Astrocyte (in vitro differentiated cells and primary cell): ENCODE measurements at regions not wholly inside any gene's neighbourhood (a gene's known extent, or its start where the extent isn't known, plus 50 kb on each side); places are given as distances from the start of the nearest gene placed in this dataset.

Experiments
- DNase-seq: peaks from one replicate; pipeline ENCODE4 v3.0.0-alpha.2; 2010; ENCODE audit warnings: low read depth
- FAIRE-seq: peaks from 2 replicates; lab custom pipeline; 2011; peaks lifted over from hg19 to GRCh38; lab: Jason Lieb, UNC
- H2AFZ ChIP-seq: 2 replicates; pipeline ENCODE4 v1.6.0; 2012; ENCODE audit warnings: low read depth, low read length, inconsistent platforms
- H3K27ac ChIP-seq: 2 replicates; pipeline ENCODE4 v1.5.1; 2011; ENCODE audit warnings: low read depth, low read length, inconsistent platforms
- H3K27me3 ChIP-seq: 2 replicates; pipeline ENCODE4 v1.6.0; 2011; ENCODE audit warnings: low read length, inconsistent platforms; ENCODE audit not compliant: insufficient read depth
- H3K36me3 ChIP-seq: 2 replicates; pipeline ENCODE4 v1.5.1; 2011; ENCODE audit warnings: low read length, inconsistent platforms; ENCODE audit not compliant: insufficient read depth
- H3K4me1 ChIP-seq: 2 replicates; pipeline ENCODE4 v1.5.1; 2011; ENCODE audit warnings: low read length, inconsistent platforms; ENCODE audit not compliant: insufficient read depth
- H3K4me2 ChIP-seq: 2 replicates; pipeline ENCODE4 v1.6.0; 2012; ENCODE audit warnings: low read length, inconsistent platforms
- H3K4me3 ChIP-seq: 2 replicates; pipeline ENCODE4 v1.5.1; 2011; ENCODE audit warnings: low read depth, mild to moderate bottlenecking, low read length, inconsistent platforms; ENCODE audit not compliant: insufficient read depth
- H3K79me2 ChIP-seq: 2 replicates; pipeline ENCODE4 v1.6.0; 2012; ENCODE audit warnings: mild to moderate bottlenecking, low read length, inconsistent platforms; ENCODE audit not compliant: insufficient read depth
- H3K9ac ChIP-seq: 2 replicates; pipeline ENCODE4 v1.6.0; 2012; ENCODE audit warnings: mild to moderate bottlenecking, low read length, inconsistent platforms
- H3K9me3 ChIP-seq: 2 replicates; pipeline ENCODE4 v1.5.1; 2012; ENCODE audit warnings: low read depth, mild to moderate bottlenecking, low read length, inconsistent platforms; ENCODE audit not compliant: insufficient read depth
- H4K20me1 ChIP-seq: 2 replicates; pipeline ENCODE4 v1.6.0; 2012; ENCODE audit warnings: low read length, inconsistent platforms; ENCODE audit not compliant: insufficient read depth
- H3K27ac Mint-ChIP-seq: one replicate; pipeline ENCODE4 v1.8.0; 2021; ENCODE audit warnings: mild to moderate bottlenecking, mixed read lengths; ENCODE audit not compliant: unreplicated experiment
- H3K27me3 Mint-ChIP-seq: one replicate; pipeline ENCODE4 v1.8.0; 2021; ENCODE audit warnings: low read depth, mixed read lengths; ENCODE audit not compliant: unreplicated experiment
- H3K36me3 Mint-ChIP-seq: one replicate; pipeline ENCODE4 v1.8.0; 2021; ENCODE audit warnings: low read depth, mixed read lengths; ENCODE audit not compliant: unreplicated experiment
- H3K4me1 Mint-ChIP-seq: one replicate; pipeline ENCODE4 v1.8.0; 2021; ENCODE audit warnings: low read depth, mixed read lengths; ENCODE audit not compliant: unreplicated experiment
- H3K4me3 Mint-ChIP-seq: one replicate; pipeline ENCODE4 v1.8.0; 2021; ENCODE audit warnings: mild to moderate bottlenecking, moderate library complexity, mixed read lengths; ENCODE audit not compliant: unreplicated experiment
- H3K9me3 Mint-ChIP-seq: one replicate; pipeline ENCODE4 v1.8.0; 2021; ENCODE audit warnings: mild to moderate bottlenecking, mixed read lengths; ENCODE audit not compliant: unreplicated experiment
- CTCF ChIP-seq: IDR thresholded peaks from 2 replicates; pipeline ENCODE4 v1.5.1; 2011; ENCODE audit warnings: low read depth, mild to moderate bottlenecking, inconsistent platforms, low read length, moderate library complexity; ENCODE audit not compliant: insufficient read depth
- EZH2 ChIP-seq: IDR thresholded peaks from 2 replicates; pipeline ENCODE4 v1.6.1; 2012; ENCODE audit warnings: mild to moderate bottlenecking, low read length, inconsistent platforms; ENCODE audit not compliant: insufficient read depth

GRCh38 chr11:98183034-98183433, 837.7 kb upstream of the CNTN5 start:
- no peak overlapping the region for H2AFZ ChIP-seq
- no peaks in the 10 kb centered on the region for H3K27me3 ChIP-seq
- no peaks in the 10 kb centered on the region for H3K9me3 ChIP-seq
- Mint-ChIP-seq H3K27ac (no peak overlapping the region), H3K36me3 (no peaks in the 10 kb centered on the region), H3K9me3 (no peaks in the 10 kb centered on the region), H3K4me3 (no peak overlapping the region), H3K4me1 (no peaks in the 10 kb centered on the region), H3K27me3 (no peaks in the 10 kb centered on the region)
- H3K36me3 ChIP-seq: no peaks in the 10 kb centered on the region
- DNase-seq (no peak), FAIRE-seq (no peak)
- no peak overlapping the region for H3K27ac ChIP-seq
- H3K4me2 ChIP-seq: no peak overlapping the region
- H3K4me3 ChIP-seq: no peak overlapping the region
- H4K20me1 ChIP-seq: no peaks in the 10 kb centered on the region
- TF ChIP-seq CTCF: no peak
- TF ChIP-seq EZH2: no peak
- no peak overlapping the region for H3K9ac ChIP-seq
- no peaks in the 10 kb centered on the region for H3K79me2 ChIP-seq
- H3K4me1 ChIP-seq: no peaks in the 10 kb centered on the region

- no peaks in the 10 kb centered on the region for H3K9me3 ChIP-seq
- H4K20me1 ChIP-seq: no peaks in the 10 kb centered on the region
- H3K27me3 Mint-ChIP-seq: no peaks in the 10 kb centered on the region
- no peak for TF ChIP-seq EZH2
- TF ChIP-seq CTCF: no peak
- H3K4me1 ChIP-seq: no peaks in the 10 kb centered on the region
- no peaks in the 10 kb centered on the region for H3K4me1 Mint-ChIP-seq
- H3K79me2 ChIP-seq: no peaks in the 10 kb centered on the region
- no peaks in the 10 kb centered on the region for H3K9me3 Mint-ChIP-seq
- no peaks in the 10 kb centered on the region for H3K36me3 ChIP-seq
- H3K9ac ChIP-seq: no peak overlapping the region
- no peak overlapping the region for H3K27ac Mint-ChIP-seq
- FAIRE-seq (no peak), DNase-seq (no peak)
- no peak overlapping the region for H3K4me2 ChIP-seq
- H3K36me3 Mint-ChIP-seq: no peaks in the 10 kb centered on the region
- no peak overlapping the region for H3K4me3 Mint-ChIP-seq
- H3K27ac ChIP-seq: no peak overlapping the region
- no peak overlapping the region for H3K4me3 ChIP-seq
- H3K27me3 ChIP-seq: no peaks in the 10 kb centered on the region
- H2AFZ ChIP-seq: no peak overlapping the region
These were observed 835.5 kb upstream of the CNTN5 start for GRCh38 chr11:98185245-98185644.

- Mint-ChIP-seq H3K27ac (no peak overlapping the region), H3K27me3 (no peaks in the 10 kb centered on the region), H3K4me1 (no peaks in the 10 kb centered on the region), H3K9me3 (no peaks in the 10 kb centered on the region), H3K36me3 (no peaks in the 10 kb centered on the region), H3K4me3 (no peak overlapping the region)
- Histone ChIP-seq H3K9ac (no peak overlapping the region), H3K4me3 (no peak overlapping the region), H3K27ac (no peak overlapping the region), H3K79me2 (no peaks in the 10 kb centered on the region), H3K9me3 (no peaks in the 10 kb centered on the region), H2AFZ (no peak overlapping the region), H4K20me1 (no peaks in the 10 kb centered on the region), H3K4me1 (no peaks in the 10 kb centered on the region), H3K4me2 (no peak overlapping the region), H3K27me3 (no peaks in the 10 kb centered on the region), H3K36me3 (no peaks in the 10 kb centered on the region)
- TF ChIP-seq EZH2: no peak
- no peak for TF ChIP-seq CTCF
- FAIRE-seq (no peak), DNase-seq (no peak)
These were observed 826.1 kb upstream of the CNTN5 start for GRCh38 chr11:98194611-98195010.
